ENCODE measurements at regions not wholly inside any gene's neighbourhood (a gene's known extent, or its start where the extent isn't known, plus 50 kb on each side); places are given as distances from the start of the nearest gene placed in this dataset.

DNA sequence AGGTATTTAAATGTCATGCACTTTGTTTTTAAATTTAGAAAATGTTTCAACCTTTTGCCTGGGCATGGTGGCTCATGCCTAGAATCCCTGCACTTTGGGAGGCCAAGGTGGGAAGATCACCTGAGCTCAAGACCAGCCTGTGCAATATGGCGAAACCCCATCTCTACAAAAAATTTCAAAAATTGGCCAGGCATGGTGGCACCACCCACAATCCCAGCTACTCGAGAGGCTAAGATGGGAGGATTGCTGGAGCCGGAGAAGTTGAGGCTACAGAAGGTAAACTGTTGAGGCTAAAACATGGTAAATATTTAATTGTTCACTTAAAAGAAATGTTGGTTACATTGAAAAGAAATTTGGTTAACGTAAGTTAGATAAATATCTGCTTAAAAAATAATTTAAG is 108.4 kb upstream of the IGLL5 start:
- TF ChIP-seq, protein P1, sequence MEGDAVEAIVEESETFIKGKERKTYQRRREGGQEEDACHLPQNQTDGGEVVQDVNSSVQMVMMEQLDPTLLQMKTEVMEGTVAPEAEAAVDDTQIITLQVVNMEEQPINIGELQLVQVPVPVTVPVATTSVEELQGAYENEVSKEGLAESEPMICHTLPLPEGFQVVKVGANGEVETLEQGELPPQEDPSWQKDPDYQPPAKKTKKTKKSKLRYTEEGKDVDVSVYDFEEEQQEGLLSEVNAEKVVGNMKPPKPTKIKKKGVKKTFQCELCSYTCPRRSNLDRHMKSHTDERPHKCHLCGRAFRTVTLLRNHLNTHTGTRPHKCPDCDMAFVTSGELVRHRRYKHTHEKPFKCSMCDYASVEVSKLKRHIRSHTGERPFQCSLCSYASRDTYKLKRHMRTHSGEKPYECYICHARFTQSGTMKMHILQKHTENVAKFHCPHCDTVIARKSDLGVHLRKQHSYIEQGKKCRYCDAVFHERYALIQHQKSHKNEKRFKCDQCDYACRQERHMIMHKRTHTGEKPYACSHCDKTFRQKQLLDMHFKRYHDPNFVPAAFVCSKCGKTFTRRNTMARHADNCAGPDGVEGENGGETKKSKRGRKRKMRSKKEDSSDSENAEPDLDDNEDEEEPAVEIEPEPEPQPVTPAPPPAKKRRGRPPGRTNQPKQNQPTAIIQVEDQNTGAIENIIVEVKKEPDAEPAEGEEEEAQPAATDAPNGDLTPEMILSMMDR (conservative IDR thresholded peaks at IDR 0.05): no peak
- H3K79me2 ChIP-seq (ENCODE audit: insufficient read depth, low read length): no peaks in the 10 kb centered on the region
- no peak overlapping the region for H4K91ac ChIP-seq (ENCODE audit: insufficient read length, low read depth, low read length)
- Mint-ChIP-seq H3K4me1 (no peaks in the 10 kb centered on the region), H3K36me3 (ENCODE audit: insufficient read depth in 1 of 3, low read depth in 3 of 3) (no peaks in the 10 kb centered on the region), H3K27ac (no peak overlapping the region), H3K27me3 (ENCODE audit: low read depth) (peaks cover 94% of the 10 kb centered on the region), H3K9me3 (no peaks in the 10 kb centered on the region), H3K4me3 (no peak overlapping the region)
- no peak overlapping the region for H3T11ph ChIP-seq (ENCODE audit: low read length)
- no peak overlapping the region for H3K9ac ChIP-seq (ENCODE audit: extremely low read depth, insufficient read length, low read length)
- H4K8ac ChIP-seq (replicated peaks; ENCODE audit: insufficient read length, low read depth, low read length): no peak overlapping the region
- peaks cover 2% of the 10 kb centered on the region; the same call in 1 of the 2 replicates for H3K27me3 ChIP-seq (ENCODE audit: insufficient read depth, low read length)
- no peak overlapping the region for H3K56ac ChIP-seq (ENCODE audit: insufficient read length, low read depth, low read length)
- H3K79me1 ChIP-seq (ENCODE audit: insufficient read depth, low read depth, low read length, poor library complexity, severe bottlenecking): no peaks in the 10 kb centered on the region
- no peak for DNase-seq
- no peak overlapping the region for H3K18ac ChIP-seq (ENCODE audit: insufficient read length, low read depth, low read length)
- no peak overlapping the region for H4K5ac ChIP-seq (ENCODE audit: insufficient read length, low read depth, low read length)
- no peak overlapping the region for H2AFZ ChIP-seq (ENCODE audit: low read length)
- no peak overlapping the region for H2BK20ac ChIP-seq (ENCODE audit: low read depth, low read length, poor library complexity, severe bottlenecking)
- no peaks in the 10 kb centered on the region for H3K23me2 ChIP-seq (ENCODE audit: insufficient read length, low read depth, low read length, poor library complexity, severe bottlenecking)
- no peaks in the 10 kb centered on the region for H3K4me1 ChIP-seq (ENCODE audit: insufficient read depth, low read length)
- no peak overlapping the region for H3K4me2 ChIP-seq (ENCODE audit: insufficient read depth, insufficient read length, low read length)
- H2BK5ac ChIP-seq (ENCODE audit: insufficient read length, low read length): no peak overlapping the region
- no peak overlapping the region for H3K14ac ChIP-seq (ENCODE audit: insufficient read depth, low read length)
- H3K4ac ChIP-seq (ENCODE audit: low read depth, low read length): no peak overlapping the region
- no peak overlapping the region for H2AK5ac ChIP-seq (ENCODE audit: insufficient read length, low read length)
- H2BK120ac ChIP-seq (ENCODE audit: low read depth, low read length, poor library complexity, severe bottlenecking): no peak overlapping the region
- H3K23ac ChIP-seq (ENCODE audit: insufficient read length, low read depth, low read length): no peak overlapping the region
- H4K20me1 ChIP-seq (ENCODE audit: control insufficient read depth, insufficient read depth, insufficient read length): no peaks in the 10 kb centered on the region
- H3K27ac ChIP-seq (ENCODE audit: insufficient read length, low read depth, low read length): no peak overlapping the region
- H2BK15ac ChIP-seq (ENCODE audit: low read depth, low read length): no peak overlapping the region
- WGBS (ENCODE audit: extremely low coverage, insufficient read length, low lambda C conversion rate): 100% methylated on average over 1 of the region's 4 CpGs
- no peaks in the 10 kb centered on the region for H3K9me3 ChIP-seq (ENCODE audit: control insufficient read depth, low read depth, low read length)
- H2BK12ac ChIP-seq (ENCODE audit: insufficient read length, low read depth, low read length): no peak overlapping the region
